Glutamatergic neuron (in vitro differentiated cells): ENCODE measurements at regions not wholly inside any gene's neighbourhood (a gene's known extent, or its start where the extent isn't known, plus 50 kb on each side); places are given as distances from the start of the nearest gene placed in this dataset.

Experiments
- DNase-seq: peaks from one replicate; pipeline ENCODE4 v3.0.0; 2022
- H3K27ac Mint-ChIP-seq: one replicate; pipeline ENCODE4 v1.8.0; 2020; ENCODE audit warnings: mild to moderate bottlenecking, mixed read lengths, inconsistent platforms; ENCODE audit not compliant: unreplicated experiment
- H3K27me3 Mint-ChIP-seq: one replicate; pipeline ENCODE4 v1.8.0; 2020; ENCODE audit warnings: mild to moderate bottlenecking, moderate library complexity, mixed read lengths, inconsistent platforms; ENCODE audit not compliant: unreplicated experiment
- H3K36me3 Mint-ChIP-seq: one replicate; pipeline ENCODE4 v1.8.0; 2020; ENCODE audit warnings: mild to moderate bottlenecking, mixed read lengths, inconsistent platforms; ENCODE audit not compliant: unreplicated experiment
- H3K4me1 Mint-ChIP-seq: one replicate; pipeline ENCODE4 v1.8.0; 2020; ENCODE audit warnings: mild to moderate bottlenecking, low read depth, mixed read lengths, inconsistent platforms; ENCODE audit not compliant: unreplicated experiment
- H3K4me3 Mint-ChIP-seq: one replicate; pipeline ENCODE4 v1.8.0; 2020; ENCODE audit warnings: mild to moderate bottlenecking, mixed read lengths, inconsistent platforms; ENCODE audit not compliant: unreplicated experiment
- H3K9me3 Mint-ChIP-seq: one replicate; pipeline ENCODE4 v1.8.0; 2020; ENCODE audit warnings: mild to moderate bottlenecking, moderate library complexity, mixed read lengths, inconsistent platforms; ENCODE audit not compliant: unreplicated experiment
- CTCF ChIP-seq: fragments of 200-600 bp; sonication (generic); IDR thresholded peaks from one replicate; pipeline ENCODE4 v1.5.0; 2021; ENCODE audit not compliant: partially characterized antibody, unreplicated experiment

DNA sequence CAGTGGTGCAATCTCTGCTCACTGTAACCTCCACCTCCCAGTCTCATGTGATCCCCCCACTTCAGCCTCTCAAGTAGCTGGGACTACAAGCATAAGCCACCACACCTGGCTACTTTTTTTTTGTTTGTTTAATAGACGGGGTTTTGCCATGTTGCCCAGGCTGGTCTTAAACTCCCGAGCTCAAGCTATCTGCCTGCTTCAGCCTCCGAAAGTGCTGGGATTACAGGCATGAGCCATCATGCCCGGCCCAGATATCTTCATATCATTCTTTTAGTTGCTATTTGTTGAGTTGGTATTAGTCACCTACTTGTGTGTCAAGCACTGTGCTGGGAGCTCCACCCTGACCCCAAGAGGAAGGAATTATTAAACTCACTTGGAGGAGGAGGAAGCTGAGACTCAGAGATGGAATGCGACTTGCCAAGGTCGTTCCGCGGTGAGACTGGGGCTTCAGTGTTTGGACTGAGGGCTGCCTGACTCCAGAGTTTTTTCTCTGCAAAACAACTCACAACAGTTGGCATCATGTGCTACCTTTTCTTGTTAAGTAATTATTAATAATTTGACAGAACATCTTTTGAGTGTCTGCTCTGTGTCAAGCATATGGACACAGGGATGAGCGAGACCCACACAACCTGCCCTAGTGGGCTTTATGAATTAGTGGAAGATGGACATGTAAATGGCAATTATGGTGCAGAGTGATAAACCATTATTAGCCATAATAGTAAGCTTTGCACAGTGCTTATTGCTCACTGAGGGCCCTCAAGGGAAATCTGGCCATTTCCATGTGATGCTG, 132.0 kb downstream of the FOXD2 start:
- DNase-seq = no peak
- H3K9me3 Mint-ChIP-seq = peaks cover 6% of the 10 kb centered on the region
- no peak overlapping the region for H3K4me3 Mint-ChIP-seq
- H3K27me3 Mint-ChIP-seq = peaks cover 6% of the 10 kb centered on the region
- H3K4me1 Mint-ChIP-seq = peaks cover 24% of the 10 kb centered on the region
- H3K36me3 Mint-ChIP-seq = no peaks in the 10 kb centered on the region
- H3K27ac Mint-ChIP-seq = no peak overlapping the region
- no peak for TF ChIP-seq CTCF

GRCh38 chr1:47571161-47571560, 133.3 kb downstream of the FOXD2 start:
- no peak for DNase-seq
- no peak overlapping the region for H3K27ac Mint-ChIP-seq
- no peak for TF ChIP-seq CTCF
- peaks cover 6% of the 10 kb centered on the region for H3K9me3 Mint-ChIP-seq
- peaks cover 6% of the 10 kb centered on the region for H3K27me3 Mint-ChIP-seq
- H3K4me3 Mint-ChIP-seq = no peak overlapping the region
- no peaks in the 10 kb centered on the region for H3K36me3 Mint-ChIP-seq
- H3K4me1 Mint-ChIP-seq = peaks cover 20% of the 10 kb centered on the region

DNA sequence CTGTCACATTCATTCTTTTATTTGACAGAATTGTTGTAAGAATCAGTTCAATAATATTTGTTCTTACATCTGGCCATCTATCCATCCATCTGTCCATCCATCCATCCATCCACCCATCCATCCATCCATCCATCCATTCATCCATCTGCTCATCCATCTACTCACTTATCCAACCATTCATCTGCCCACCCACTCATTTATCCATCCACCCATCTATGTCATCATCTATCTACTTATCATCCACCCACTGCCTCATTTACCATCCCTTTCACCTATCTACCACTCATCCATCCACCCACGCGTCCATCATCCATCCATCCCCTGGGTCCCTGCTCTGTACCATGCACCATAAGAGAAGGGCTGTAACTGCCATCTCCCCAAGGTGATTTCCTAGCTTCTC, 134.1 kb downstream of the FOXD2 start:
- no peak overlapping the region for H3K27ac Mint-ChIP-seq
- H3K36me3 Mint-ChIP-seq = no peaks in the 10 kb centered on the region
- DNase-seq = no peak
- peaks cover 6% of the 10 kb centered on the region for H3K27me3 Mint-ChIP-seq
- H3K9me3 Mint-ChIP-seq = peaks cover 6% of the 10 kb centered on the region
- TF ChIP-seq CTCF = no peak
- H3K4me3 Mint-ChIP-seq = no peak overlapping the region
- peaks cover 20% of the 10 kb centered on the region for H3K4me1 Mint-ChIP-seq

DNA sequence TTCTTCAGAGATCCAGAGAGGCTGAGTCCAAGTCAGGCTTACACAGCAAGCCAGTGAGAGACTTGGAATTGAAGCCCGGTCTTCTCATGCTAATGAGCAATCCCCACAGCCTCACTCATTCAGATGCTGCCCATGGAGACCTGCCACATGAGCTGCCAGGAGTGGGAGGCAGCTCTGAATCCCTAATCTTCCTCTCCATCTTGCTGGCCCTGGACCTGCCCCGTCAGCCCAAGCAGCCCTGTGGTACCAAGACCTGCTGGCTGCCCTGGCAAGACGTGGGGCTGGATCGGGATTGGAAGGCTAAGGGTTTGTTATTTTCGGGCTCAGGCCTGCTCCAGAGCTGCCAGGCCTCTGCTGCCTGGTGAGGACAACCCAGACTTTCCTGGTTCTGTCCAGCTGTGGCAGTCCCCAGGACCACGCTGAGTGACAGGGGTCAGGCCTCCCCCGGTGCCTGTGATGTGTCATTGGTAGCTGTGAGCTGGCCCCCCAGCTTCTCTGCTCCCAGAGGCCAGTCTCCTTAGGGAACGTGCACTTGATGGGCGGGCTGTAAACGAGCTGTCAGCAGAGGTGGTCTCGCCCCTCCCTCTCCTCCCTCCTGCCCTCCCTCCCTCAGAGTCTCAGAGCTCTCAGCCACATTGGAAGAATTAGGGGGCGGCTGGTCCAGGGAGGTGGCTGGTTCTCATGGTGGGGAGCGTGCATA, 135.0 kb downstream of the FOXD2 start:
- H3K9me3 Mint-ChIP-seq = peaks cover 6% of the 10 kb centered on the region
- no peak for TF ChIP-seq CTCF
- H3K36me3 Mint-ChIP-seq = no peaks in the 10 kb centered on the region
- peaks cover 20% of the 10 kb centered on the region for H3K4me1 Mint-ChIP-seq
- DNase-seq = no peak
- H3K27me3 Mint-ChIP-seq = peaks cover 6% of the 10 kb centered on the region
- H3K4me3 Mint-ChIP-seq = no peak overlapping the region
- no peak overlapping the region for H3K27ac Mint-ChIP-seq
